ENCODE measurements at regions not wholly inside any gene's neighbourhood (a gene's known extent, or its start where the extent isn't known, plus 50 kb on each side); places are given as distances from the start of the nearest gene placed in this dataset.

GRCh38 chr3:182248349-182248880 is 536.7 kb downstream of the SOX2 start:
- H3K4me3 ChIP-seq (ENCODE audit: low read depth, low read length): no peak overlapping the region
- H3K27me3 ChIP-seq (ENCODE audit: control insufficient read depth, insufficient read depth, low read length): no peaks in the 10 kb centered on the region
- H3K36me3 ChIP-seq (ENCODE audit: control insufficient read depth, insufficient read depth, low read length): no peaks in the 10 kb centered on the region
- no peaks in the 10 kb centered on the region for H3K9me3 ChIP-seq (ENCODE audit: control insufficient read depth, insufficient read depth, low read length)
- no peak overlapping the region for H3K9ac ChIP-seq (ENCODE audit: low read depth, low read length)
- H3K4me1 ChIP-seq (ENCODE audit: control insufficient read depth, insufficient read depth, low read length): no peaks in the 10 kb centered on the region

DNA sequence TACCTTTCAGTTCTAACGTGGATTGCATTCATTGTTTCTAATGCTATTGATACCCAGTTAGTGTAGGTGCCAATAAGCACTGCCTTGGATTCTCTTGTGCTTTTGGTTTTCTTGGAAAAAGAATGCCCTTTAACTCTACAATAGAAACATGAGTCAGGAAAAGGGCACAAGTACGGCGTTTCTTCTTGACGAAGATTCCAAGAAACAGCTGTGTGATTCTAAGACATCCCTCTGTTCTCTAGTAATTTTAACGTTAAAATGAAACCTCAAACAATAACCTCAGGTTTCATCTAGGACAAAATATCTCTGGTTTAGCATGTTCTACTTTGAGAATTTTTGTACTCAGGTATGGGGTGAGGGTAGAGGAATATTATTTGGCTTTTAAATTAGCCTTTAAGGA is 540.5 kb upstream of the ATP11B start:
- H3K4me1 ChIP-seq (ENCODE audit: control insufficient read depth, insufficient read depth, low read length): no peaks in the 10 kb centered on the region
- no peaks in the 10 kb centered on the region for H3K36me3 ChIP-seq (ENCODE audit: control insufficient read depth, insufficient read depth, low read length)
- no peak overlapping the region for H3K9ac ChIP-seq (ENCODE audit: low read depth, low read length)
- no peaks in the 10 kb centered on the region for H3K9me3 ChIP-seq (ENCODE audit: control insufficient read depth, insufficient read depth, low read length)
- H3K4me3 ChIP-seq (ENCODE audit: low read depth, low read length): no peak overlapping the region
- H3K27me3 ChIP-seq (ENCODE audit: control insufficient read depth, insufficient read depth, low read length): no peaks in the 10 kb centered on the region

- H3K36me3 ChIP-seq (ENCODE audit: control insufficient read depth, insufficient read depth, low read length): no peaks in the 10 kb centered on the region
- H3K9ac ChIP-seq (ENCODE audit: low read depth, low read length): no peak overlapping the region
- no peak overlapping the region for H3K4me3 ChIP-seq (ENCODE audit: low read depth, low read length)
- no peaks in the 10 kb centered on the region for H3K4me1 ChIP-seq (ENCODE audit: control insufficient read depth, insufficient read depth, low read length)
- no peaks in the 10 kb centered on the region for H3K9me3 ChIP-seq (ENCODE audit: control insufficient read depth, insufficient read depth, low read length)
- H3K27me3 ChIP-seq (ENCODE audit: control insufficient read depth, insufficient read depth, low read length): no peaks in the 10 kb centered on the region
These were observed 538.1 kb upstream of the ATP11B start for GRCh38 chr3:182255158-182255557.

- H3K27me3 ChIP-seq (ENCODE audit: control insufficient read depth, insufficient read depth, low read length): no peaks in the 10 kb centered on the region
These were observed 535.9 kb upstream of the ATP11B start for GRCh38 chr3:182257361-182257760.

DNA sequence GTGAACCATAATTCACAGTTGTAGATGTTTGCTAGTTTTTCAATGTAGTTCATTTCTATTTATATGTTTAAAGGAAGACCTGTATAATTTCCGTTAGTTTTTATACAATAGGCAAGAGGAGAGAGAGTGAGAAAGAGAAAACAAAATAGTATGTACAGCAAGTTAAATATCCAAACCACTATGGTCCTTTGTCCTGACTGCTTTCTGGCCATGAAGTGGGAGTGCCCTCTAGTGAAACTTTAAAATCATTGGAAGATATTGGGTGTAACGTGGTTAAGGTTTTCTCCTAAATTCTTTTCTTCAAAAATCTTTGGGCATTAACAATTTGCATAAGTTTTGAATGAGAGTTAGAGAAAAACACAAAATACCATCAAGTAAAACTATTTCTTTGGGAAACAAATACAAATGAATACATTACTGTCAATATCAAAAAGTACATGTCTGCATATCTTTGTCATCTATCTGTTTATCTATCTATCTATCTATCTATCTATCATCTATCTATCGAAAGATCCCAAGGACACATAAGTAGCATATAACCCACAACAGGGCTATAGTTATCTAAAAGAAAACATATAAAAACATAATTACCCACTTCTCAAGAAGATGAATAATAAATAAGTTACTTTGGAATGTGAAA is 534.6 kb upstream of the ATP11B start:
- H3K4me1 ChIP-seq (ENCODE audit: control insufficient read depth, insufficient read depth, low read length): no peaks in the 10 kb centered on the region
- no peak overlapping the region for H3K4me3 ChIP-seq (ENCODE audit: low read depth, low read length)
- no peaks in the 10 kb centered on the region for H3K27me3 ChIP-seq (ENCODE audit: control insufficient read depth, insufficient read depth, low read length)
- H3K36me3 ChIP-seq (ENCODE audit: control insufficient read depth, insufficient read depth, low read length): no peaks in the 10 kb centered on the region
- H3K9me3 ChIP-seq (ENCODE audit: control insufficient read depth, insufficient read depth, low read length): no peaks in the 10 kb centered on the region
- H3K9ac ChIP-seq (ENCODE audit: low read depth, low read length): no peak overlapping the region

More at GRCh38 chr3:182257361-182257760, 535.9 kb upstream of the ATP11B start:
- Histone ChIP-seq H3K4me1 (ENCODE audit: control insufficient read depth, insufficient read depth, low read length) (no peaks in the 10 kb centered on the region), H3K36me3 (ENCODE audit: control insufficient read depth, insufficient read depth, low read length) (no peaks in the 10 kb centered on the region), H3K9me3 (ENCODE audit: control insufficient read depth, insufficient read depth, low read length) (no peaks in the 10 kb centered on the region), H3K4me3 (ENCODE audit: low read depth, low read length) (no peak overlapping the region), H3K9ac (ENCODE audit: low read depth, low read length) (no peak overlapping the region)

GRCh38 chr3:182259579-182259978 is 533.7 kb upstream of the ATP11B start:
- H3K4me1 ChIP-seq (ENCODE audit: control insufficient read depth, insufficient read depth, low read length): no peaks in the 10 kb centered on the region
- H3K36me3 ChIP-seq (ENCODE audit: control insufficient read depth, insufficient read depth, low read length): no peaks in the 10 kb centered on the region
- no peak overlapping the region for H3K9ac ChIP-seq (ENCODE audit: low read depth, low read length)

GRCh38 chr3:182261041-182261440 is 532.3 kb upstream of the ATP11B start:
- H3K4me1 ChIP-seq (ENCODE audit: control insufficient read depth, insufficient read depth, low read length): no peaks in the 10 kb centered on the region
- no peaks in the 10 kb centered on the region for H3K27me3 ChIP-seq (ENCODE audit: control insufficient read depth, insufficient read depth, low read length)
- no peaks in the 10 kb centered on the region for H3K9me3 ChIP-seq (ENCODE audit: control insufficient read depth, insufficient read depth, low read length)
- H3K9ac ChIP-seq (ENCODE audit: low read depth, low read length): no peak overlapping the region
- no peaks in the 10 kb centered on the region for H3K36me3 ChIP-seq (ENCODE audit: control insufficient read depth, insufficient read depth, low read length)
- H3K4me3 ChIP-seq (ENCODE audit: low read depth, low read length): no peak overlapping the region

More at GRCh38 chr3:182259579-182259978, 533.7 kb upstream of the ATP11B start:
- Histone ChIP-seq H3K27me3 (ENCODE audit: control insufficient read depth, insufficient read depth, low read length) (no peaks in the 10 kb centered on the region), H3K9me3 (ENCODE audit: control insufficient read depth, insufficient read depth, low read length) (no peaks in the 10 kb centered on the region), H3K4me3 (ENCODE audit: low read depth, low read length) (no peak overlapping the region)

DNA sequence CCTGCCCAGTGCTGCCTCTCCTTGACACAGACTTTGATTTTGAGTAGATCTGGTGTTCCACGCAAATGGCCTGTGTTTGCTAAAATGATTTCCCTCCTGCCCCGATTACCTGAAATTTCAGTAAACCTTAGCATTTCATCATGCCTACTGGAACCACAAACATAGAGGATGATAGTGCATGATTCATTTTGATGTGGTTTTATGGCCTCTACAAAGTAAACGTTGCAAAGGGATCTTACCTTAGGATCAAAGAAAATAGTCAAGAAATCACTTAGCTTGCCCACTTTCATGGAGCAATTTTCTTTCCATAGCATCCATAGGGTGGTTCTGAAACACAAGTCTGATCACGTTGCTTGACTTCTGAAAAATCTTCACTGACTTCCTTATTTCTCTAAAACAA is 524.6 kb upstream of the ATP11B start:
- Histone ChIP-seq H3K27me3 (ENCODE audit: control insufficient read depth, insufficient read depth, low read length) (no peaks in the 10 kb centered on the region), H3K9ac (ENCODE audit: low read depth, low read length) (no peak overlapping the region), H3K4me1 (ENCODE audit: control insufficient read depth, insufficient read depth, low read length) (no peaks in the 10 kb centered on the region), H3K9me3 (ENCODE audit: control insufficient read depth, insufficient read depth, low read length) (no peaks in the 10 kb centered on the region), H3K36me3 (ENCODE audit: control insufficient read depth, insufficient read depth, low read length) (no peaks in the 10 kb centered on the region), H3K4me3 (ENCODE audit: low read depth, low read length) (no peak overlapping the region)

DNA sequence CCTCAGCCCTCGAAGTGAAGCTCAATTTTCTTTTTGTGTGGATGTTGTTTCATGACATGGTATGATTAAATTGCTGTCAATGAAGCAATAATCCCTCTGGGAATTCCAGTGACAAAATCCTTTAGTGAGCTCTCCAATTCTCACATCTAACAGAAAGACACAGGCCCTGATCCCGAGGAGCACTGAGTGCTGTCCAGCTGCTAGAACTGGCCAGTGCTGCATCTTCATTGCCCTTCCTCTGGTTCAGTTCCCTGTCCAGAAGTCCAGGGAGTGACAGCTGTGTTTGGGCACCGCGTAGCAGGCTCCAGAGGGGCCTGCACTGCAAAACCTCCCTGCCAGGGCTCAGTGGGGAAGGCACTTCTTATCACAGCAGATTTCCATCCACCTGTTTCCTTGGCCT is 516.8 kb upstream of the ATP11B start:
- no peaks in the 10 kb centered on the region for H3K9me3 ChIP-seq (ENCODE audit: control insufficient read depth, insufficient read depth, low read length)
- no peaks in the 10 kb centered on the region for H3K36me3 ChIP-seq (ENCODE audit: control insufficient read depth, insufficient read depth, low read length)
- peaks cover 2% of the 10 kb centered on the region for H3K4me1 ChIP-seq (ENCODE audit: control insufficient read depth, insufficient read depth, low read length)
- no peak overlapping the region for H3K4me3 ChIP-seq (ENCODE audit: low read depth, low read length)
- no peaks in the 10 kb centered on the region for H3K27me3 ChIP-seq (ENCODE audit: control insufficient read depth, insufficient read depth, low read length)
- no peak overlapping the region for H3K9ac ChIP-seq (ENCODE audit: low read depth, low read length)

GRCh38 chr3:182284793-182285192 is 508.5 kb upstream of the ATP11B start:
- Histone ChIP-seq H3K4me3 (ENCODE audit: low read depth, low read length) (no peak overlapping the region), H3K9me3 (ENCODE audit: control insufficient read depth, insufficient read depth, low read length) (no peaks in the 10 kb centered on the region), H3K9ac (ENCODE audit: low read depth, low read length) (no peak overlapping the region), H3K36me3 (ENCODE audit: control insufficient read depth, insufficient read depth, low read length) (no peaks in the 10 kb centered on the region), H3K27me3 (ENCODE audit: control insufficient read depth, insufficient read depth, low read length) (no peaks in the 10 kb centered on the region), H3K4me1 (ENCODE audit: control insufficient read depth, insufficient read depth, low read length) (peaks cover 6% of the 10 kb centered on the region)

DNA sequence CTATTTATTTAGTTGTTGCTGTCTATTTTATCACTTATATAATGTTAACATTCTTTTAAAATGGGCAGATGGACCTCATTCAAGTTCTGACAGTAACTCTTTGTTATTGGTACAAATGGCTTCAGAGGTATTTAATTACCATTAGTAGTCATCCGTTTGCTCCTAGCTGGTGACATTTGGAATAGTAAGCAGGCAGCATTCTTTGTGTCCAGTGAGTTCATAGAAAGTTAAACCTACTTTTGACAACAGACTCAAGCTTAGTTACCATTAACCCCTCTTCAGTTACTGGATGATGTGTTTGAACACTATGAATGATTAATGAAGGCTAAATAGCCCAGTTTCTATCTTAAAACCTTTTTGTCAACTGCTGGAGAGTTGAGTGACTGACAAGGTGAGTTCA is 500.7 kb upstream of the ATP11B start:
- Histone ChIP-seq H3K9me3 (ENCODE audit: control insufficient read depth, insufficient read depth, low read length) (no peaks in the 10 kb centered on the region), H3K9ac (ENCODE audit: low read depth, low read length) (no peak overlapping the region), H3K4me3 (ENCODE audit: low read depth, low read length) (no peak overlapping the region)

DNA sequence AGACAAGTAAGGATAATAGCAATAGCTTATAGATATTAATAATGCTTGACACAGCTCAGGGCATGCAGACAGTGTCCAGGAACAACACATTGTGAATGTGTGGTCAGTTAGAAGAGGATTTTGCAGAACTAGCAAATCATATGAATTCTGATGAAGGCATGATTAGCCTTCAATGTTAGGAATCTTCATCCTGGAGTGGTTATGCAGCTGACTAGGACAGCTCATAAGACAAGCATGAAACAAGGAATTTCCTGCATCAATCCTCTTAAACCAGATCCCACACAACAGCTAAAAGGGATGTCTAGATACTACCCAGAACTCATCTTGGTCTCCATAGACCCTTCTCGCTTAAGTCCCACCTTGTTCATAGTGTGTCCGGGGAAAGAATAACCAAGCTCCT is 499.0 kb upstream of the ATP11B start:
- H3K36me3 ChIP-seq (ENCODE audit: control insufficient read depth, insufficient read depth, low read length): no peaks in the 10 kb centered on the region
- no peaks in the 10 kb centered on the region for H3K9me3 ChIP-seq (ENCODE audit: control insufficient read depth, insufficient read depth, low read length)
- H3K9ac ChIP-seq (ENCODE audit: low read depth, low read length): no peak overlapping the region
- H3K4me3 ChIP-seq (ENCODE audit: low read depth, low read length): no peak overlapping the region
- H3K4me1 ChIP-seq (ENCODE audit: control insufficient read depth, insufficient read depth, low read length): no peaks in the 10 kb centered on the region
- H3K27me3 ChIP-seq (ENCODE audit: control insufficient read depth, insufficient read depth, low read length): no peaks in the 10 kb centered on the region

More for the DNA sequence above, 500.7 kb upstream of the ATP11B start:
- Histone ChIP-seq H3K36me3 (ENCODE audit: control insufficient read depth, insufficient read depth, low read length) (no peaks in the 10 kb centered on the region), H3K4me1 (ENCODE audit: control insufficient read depth, insufficient read depth, low read length) (no peaks in the 10 kb centered on the region), H3K27me3 (ENCODE audit: control insufficient read depth, insufficient read depth, low read length) (no peaks in the 10 kb centered on the region)
